ENCODE measurements at regions not wholly inside any gene's neighbourhood (a gene's known extent, or its start where the extent isn't known, plus 50 kb on each side); places are given as distances from the start of the nearest gene placed in this dataset.

DNA sequence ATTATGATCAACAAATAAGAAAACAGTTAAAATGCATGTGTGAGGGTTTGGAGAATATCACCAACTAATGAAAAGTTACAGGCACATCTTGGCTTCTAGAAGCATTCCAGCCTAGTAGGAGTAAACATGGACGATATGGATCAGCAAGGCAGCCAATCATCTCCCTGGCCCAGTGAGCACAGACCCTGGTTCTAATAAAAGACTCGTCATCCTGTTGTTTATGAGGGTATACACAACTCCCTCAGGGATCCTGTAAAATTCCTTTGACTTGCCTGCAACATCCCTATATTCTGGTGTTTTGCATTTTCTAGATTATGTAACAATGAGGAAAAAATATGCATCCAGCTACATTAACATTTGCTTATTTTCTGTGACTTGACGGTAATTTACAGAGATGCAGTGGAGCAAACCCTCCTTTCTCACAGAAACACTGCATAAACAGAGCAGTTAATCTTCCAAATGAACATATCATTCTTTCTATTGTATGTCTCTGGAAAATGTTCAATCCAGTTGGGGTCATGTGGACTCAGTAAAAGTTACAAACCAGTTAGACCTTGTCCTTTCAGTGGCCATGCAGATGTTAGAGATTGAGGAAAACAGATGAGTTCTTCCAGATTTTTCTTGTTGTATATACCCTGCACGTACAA lies 88.9 kb upstream of the NDP start:
- TF ChIP-seq, protein P1, sequence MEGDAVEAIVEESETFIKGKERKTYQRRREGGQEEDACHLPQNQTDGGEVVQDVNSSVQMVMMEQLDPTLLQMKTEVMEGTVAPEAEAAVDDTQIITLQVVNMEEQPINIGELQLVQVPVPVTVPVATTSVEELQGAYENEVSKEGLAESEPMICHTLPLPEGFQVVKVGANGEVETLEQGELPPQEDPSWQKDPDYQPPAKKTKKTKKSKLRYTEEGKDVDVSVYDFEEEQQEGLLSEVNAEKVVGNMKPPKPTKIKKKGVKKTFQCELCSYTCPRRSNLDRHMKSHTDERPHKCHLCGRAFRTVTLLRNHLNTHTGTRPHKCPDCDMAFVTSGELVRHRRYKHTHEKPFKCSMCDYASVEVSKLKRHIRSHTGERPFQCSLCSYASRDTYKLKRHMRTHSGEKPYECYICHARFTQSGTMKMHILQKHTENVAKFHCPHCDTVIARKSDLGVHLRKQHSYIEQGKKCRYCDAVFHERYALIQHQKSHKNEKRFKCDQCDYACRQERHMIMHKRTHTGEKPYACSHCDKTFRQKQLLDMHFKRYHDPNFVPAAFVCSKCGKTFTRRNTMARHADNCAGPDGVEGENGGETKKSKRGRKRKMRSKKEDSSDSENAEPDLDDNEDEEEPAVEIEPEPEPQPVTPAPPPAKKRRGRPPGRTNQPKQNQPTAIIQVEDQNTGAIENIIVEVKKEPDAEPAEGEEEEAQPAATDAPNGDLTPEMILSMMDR (IDR thresholded peaks at IDR 0.05), result no peak
- no peak for TF ChIP-seq POLR2A (IDR thresholded peaks at IDR 0.05)
